NB4 (cell line): ENCODE measurements at regions not wholly inside any gene's neighbourhood (a gene's known extent, or its start where the extent isn't known, plus 50 kb on each side); places are given as distances from the start of the nearest gene placed in this dataset.

ENCODE experiments used
- DNase-seq: peaks from one replicate; pipeline ENCODE4 v3.0.0; 2010; ENCODE audit warnings: low read depth
- H3K4me3 ChIP-seq: one replicate; pipeline ENCODE4 v1.5.1; 2011; ENCODE audit warnings: mild to moderate bottlenecking, low read depth, low read length, moderate library complexity
- CTCF ChIP-seq: IDR thresholded peaks from one replicate; pipeline ENCODE4 v1.5.1; 2012; ENCODE audit warnings: low read depth, low read length
- MYC ChIP-seq: IDR thresholded peaks from 2 replicates; pipeline ENCODE4 v1.6.1; 2011; ENCODE audit warnings: low read depth, low read length
- POLR2A ChIP-seq: IDR thresholded peaks from 2 replicates; pipeline ENCODE4 v1.6.1; 2011; ENCODE audit warnings: mild to moderate bottlenecking; ENCODE audit not compliant: insufficient read length; ENCODE audit errors: extremely low read depth
- TF ChIP-seq, protein P1 (sequence below): IDR thresholded peaks from 2 replicates; pipeline ENCODE4 v1.6.1; 2011; ENCODE audit warnings: low read depth, low read length

DNA sequence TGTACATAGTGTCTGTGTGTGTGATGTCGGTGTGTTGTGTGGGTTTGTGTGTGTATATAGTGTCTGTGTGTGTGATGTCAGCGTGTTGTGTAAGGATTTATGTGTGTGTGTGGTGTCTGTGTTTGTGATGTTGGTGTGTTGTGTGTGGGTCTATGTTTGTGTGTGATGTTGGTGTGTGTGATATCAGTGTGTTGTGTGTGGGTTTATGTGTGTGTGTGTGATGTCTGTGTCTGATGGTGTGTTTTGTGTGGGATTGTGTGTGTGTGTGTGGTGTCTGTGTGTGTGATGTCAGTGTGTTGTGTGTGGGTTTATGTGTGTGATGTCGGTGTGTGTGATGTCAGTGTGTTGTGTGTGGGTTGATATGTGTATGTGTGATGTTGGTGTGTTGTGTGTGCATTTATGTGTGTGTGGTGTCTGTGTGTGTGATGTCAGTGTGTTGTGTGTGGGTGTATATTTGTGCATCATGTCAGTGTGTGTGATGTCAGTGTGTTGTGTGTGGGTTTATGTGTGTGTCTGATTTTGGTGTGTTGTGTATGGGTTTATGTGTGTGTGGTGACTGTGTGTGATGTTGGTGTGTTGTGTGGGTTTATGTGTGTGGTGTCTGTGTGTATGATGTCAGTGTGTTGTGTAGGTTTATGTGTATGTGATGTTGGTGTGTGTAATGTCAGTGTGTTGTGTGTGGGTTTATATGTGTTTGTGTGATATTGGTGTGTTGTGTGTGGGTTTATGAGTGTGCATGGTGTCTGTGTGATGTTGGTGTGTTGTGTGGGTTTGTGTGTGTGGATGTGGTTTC, 102.4 kb upstream of the CD93 start:
- TF ChIP-seq CTCF (no peak), MYC (no peak), POLR2A (no peak)
- TF ChIP-seq, protein P1, sequence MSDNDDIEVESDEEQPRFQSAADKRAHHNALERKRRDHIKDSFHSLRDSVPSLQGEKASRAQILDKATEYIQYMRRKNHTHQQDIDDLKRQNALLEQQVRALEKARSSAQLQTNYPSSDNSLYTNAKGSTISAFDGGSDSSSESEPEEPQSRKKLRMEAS: no peak
- no peak overlapping the region for H3K4me3 ChIP-seq

DNA sequence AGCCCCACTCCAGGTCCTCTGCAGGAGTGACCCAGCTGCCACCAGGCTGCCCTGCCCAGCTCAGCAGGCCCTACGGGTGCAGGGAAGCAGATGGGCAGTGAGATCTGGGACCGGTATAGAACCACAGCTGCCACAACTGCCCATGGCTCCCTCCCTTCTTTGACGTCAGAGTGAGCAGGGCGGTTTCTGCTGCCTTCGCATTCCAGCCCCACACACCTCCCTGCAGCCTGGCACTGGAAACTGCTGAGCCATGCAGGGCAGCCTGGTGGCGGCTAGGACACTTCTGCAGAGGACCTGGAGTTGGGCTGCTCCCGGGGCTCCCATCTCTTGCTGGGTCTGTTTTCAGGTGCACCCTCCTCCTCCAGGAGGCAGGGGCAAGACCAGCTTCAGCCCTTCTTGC, 101.6 kb upstream of the CD93 start:
- H3K4me3 ChIP-seq: no peak overlapping the region
- TF ChIP-seq MYC: no peak
- no peak for TF ChIP-seq CTCF
- TF ChIP-seq POLR2A: no peak
- TF ChIP-seq, protein P1: no peak
- DNase-seq: no peak

More for the DNA sequence above, 102.4 kb upstream of the CD93 start:
- no peak for DNase-seq

DNA sequence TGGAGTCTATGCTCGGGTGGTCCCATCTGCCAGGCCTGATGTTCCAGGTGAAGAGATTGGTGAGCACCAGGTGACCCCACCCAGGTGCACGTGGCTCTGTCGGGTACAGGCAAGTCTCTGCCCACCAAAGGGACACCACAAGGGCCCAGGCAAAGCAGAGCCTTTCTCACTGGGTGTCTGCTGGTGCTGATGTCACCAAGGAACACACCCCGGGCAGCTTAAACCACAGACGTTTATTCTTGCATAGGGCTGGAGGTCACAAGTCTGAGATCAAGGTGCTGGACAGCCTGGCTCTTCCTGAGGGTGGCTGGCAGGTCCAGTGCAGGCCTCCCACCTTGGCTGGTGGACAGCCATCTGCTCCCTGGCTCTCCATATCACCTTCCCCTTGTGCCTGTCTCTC, 100.7 kb upstream of the CD93 start:
- TF ChIP-seq MYC: no peak
- TF ChIP-seq, protein P1: no peak
- TF ChIP-seq POLR2A: no peak
- no peak for TF ChIP-seq CTCF
- no peak overlapping the region for H3K4me3 ChIP-seq
- no peak for DNase-seq

GRCh38 chr20:23180451-23180921, 94.4 kb upstream of the CD93 start:
- no peak for DNase-seq
- no peak for TF ChIP-seq CTCF
- TF ChIP-seq MYC: no peak
- TF ChIP-seq, protein P1: no peak
- TF ChIP-seq POLR2A: no peak
- no peak overlapping the region for H3K4me3 ChIP-seq

- no peak overlapping the region for H3K4me3 ChIP-seq
- TF ChIP-seq, protein P1: no peak
- no peak for DNase-seq
Observed at GRCh38 chr20:23179766-23180403, 93.8 kb upstream of the CD93 start.

- no peak overlapping the region for H3K4me3 ChIP-seq
- TF ChIP-seq MYC: no peak
- no peak for TF ChIP-seq POLR2A
- TF ChIP-seq, protein P1: peak; percentile 34; the same call in 1 of the 2 replicates
- TF ChIP-seq CTCF: peak; percentile 32
- DNase-seq: peak; percentile 51
Observed at GRCh38 chr20:23178806-23179205, 92.7 kb upstream of the CD93 start.
